PC-3 (cell line): ENCODE measurements at regions not wholly inside any gene's neighbourhood (a gene's known extent, or its start where the extent isn't known, plus 50 kb on each side); places are given as distances from the start of the nearest gene placed in this dataset.
A peak's percentile ranks its signal among the peaks of the same experiment; 100 is the strongest.

ENCODE experiments used
- ATAC-seq: fragments of 200-7000 bp; cut with Tn5 transposase; 2 replicates; pipeline ENCODE4 v1.9.1; 2020; ENCODE audit warnings: mild to moderate bottlenecking, moderate library complexity
- BruUV-seq: library from RNA; stranded (reverse); fragments of 400-500 nt; replicated peaks from 2 replicates; lab custom pipeline; 2021; lab: Mats Ljungman, UMichigan
- CTCF ChIA-PET: fragments of 300-600 bp; sonication (Branson Sonifier 250); formaldehyde crosslinking; loops from one replicate; lab custom pipeline; 2022; ENCODE audit warnings: antibody characterized with exemption; lab: Charles Lee
- POLR2A ChIA-PET: fragments of 300-600 bp; sonication (Branson Sonifier 250); formaldehyde crosslinking; loops from one replicate; lab custom pipeline; 2022; ENCODE audit warnings: antibody characterized with exemption; ENCODE audit not compliant: unreplicated experiment; lab: Charles Lee
- DNase-seq: peaks from one replicate; pipeline ENCODE4 v3.0.0-alpha.2; 2015
- H2AFZ ChIP-seq: fragments of 300-600 bp; sonication (generic); 2 replicates; pipeline ENCODE4 v1.6.0; 2016; ENCODE audit warnings: antibody characterized with exemption, low read length
- H3F3A ChIP-seq: fragments of 300-600 bp; sonication (generic); one replicate; pipeline ENCODE4 v1.6.0; 2017; ENCODE audit warnings: antibody characterized with exemption, low read length, control low read depth, mild to moderate bottlenecking; ENCODE audit not compliant: unreplicated experiment
- H3K27ac ChIP-seq: fragments of 300-600 bp; sonication (generic); 2 replicates; pipeline ENCODE4 v1.5.1; 2016; ENCODE audit warnings: mild to moderate bottlenecking, low read length
- H3K27me3 ChIP-seq: fragments of 300-600 bp; sonication (generic); 2 replicates; pipeline ENCODE4 v1.6.1; 2016; ENCODE audit warnings: low read length, mixed read lengths
- H3K36me3 ChIP-seq: fragments of 300-600 bp; sonication (generic); 2 replicates; pipeline ENCODE4 v1.6.1; 2016; ENCODE audit warnings: low read depth, mixed run types, low read length, mixed read lengths
- H3K4me1 ChIP-seq: fragments of 300-600 bp; sonication (generic); 2 replicates; pipeline ENCODE4 v1.5.1; 2016; ENCODE audit warnings: low read length; ENCODE audit not compliant: insufficient read depth
- H3K4me2 ChIP-seq: fragments of 300-600 bp; sonication (generic); 2 replicates; pipeline ENCODE4 v1.6.0; 2016; ENCODE audit warnings: low read length
- H3K4me3 ChIP-seq: fragments of 300-600 bp; sonication (generic); 2 replicates; pipeline ENCODE4 v1.5.1; 2016; ENCODE audit warnings: mild to moderate bottlenecking, low read length, mixed read lengths
- H3K79me2 ChIP-seq: fragments of 300-600 bp; sonication (generic); 2 replicates; pipeline ENCODE4 v1.6.1; 2017; ENCODE audit warnings: low read length, mixed read lengths
- H3K9ac ChIP-seq: fragments of 300-600 bp; sonication (generic); 2 replicates; pipeline ENCODE4 v1.6.0; 2016; ENCODE audit warnings: mild to moderate bottlenecking, low read length
- H3K9me2 ChIP-seq: fragments of 300-600 bp; sonication (generic); replicated peaks from 2 replicates; pipeline ENCODE4 v1.6.1; 2016; ENCODE audit warnings: mixed run types, low read length, mixed read lengths
- H3K9me3 ChIP-seq: fragments of 300-600 bp; sonication (generic); 2 replicates; pipeline ENCODE4 v1.6.1; 2016; ENCODE audit warnings: low read length, mixed read lengths
- H4K20me1 ChIP-seq: fragments of 300-600 bp; sonication (generic); 2 replicates; pipeline ENCODE4 v1.6.1; 2016; ENCODE audit warnings: low read length, mixed read lengths
- EZH2 ChIP-seq: fragments of 300-600 bp; sonication (generic); IDR thresholded peaks from one replicate; pipeline ENCODE4 v1.6.1; 2017; ENCODE audit warnings: antibody characterized with exemption, mild to moderate bottlenecking, low read length; ENCODE audit not compliant: unreplicated experiment
- EZH2phosphoT487 ChIP-seq: fragments of 300-600 bp; sonication (generic); IDR thresholded peaks from 2 replicates; pipeline ENCODE4 v1.6.1; 2018; ENCODE audit warnings: mild to moderate bottlenecking, antibody characterized with exemption, low read length, borderline replicate concordance
- intact Hi-C: fragments of 100-400 bp; cut with micrococcal nuclease; formaldehyde crosslinking; loops from 2 replicates; pipeline ENCODE4 v1.9.0; 2023
- TF ChIP-seq, protein P1 (sequence below): fragments of 300-600 bp; sonication (generic); conservative IDR thresholded peaks from 2 replicates; pipeline ENCODE4 v1.5.1; 2017; ENCODE audit warnings: antibody characterized with exemption, low read depth, mild to moderate bottlenecking, low read length

DNA sequence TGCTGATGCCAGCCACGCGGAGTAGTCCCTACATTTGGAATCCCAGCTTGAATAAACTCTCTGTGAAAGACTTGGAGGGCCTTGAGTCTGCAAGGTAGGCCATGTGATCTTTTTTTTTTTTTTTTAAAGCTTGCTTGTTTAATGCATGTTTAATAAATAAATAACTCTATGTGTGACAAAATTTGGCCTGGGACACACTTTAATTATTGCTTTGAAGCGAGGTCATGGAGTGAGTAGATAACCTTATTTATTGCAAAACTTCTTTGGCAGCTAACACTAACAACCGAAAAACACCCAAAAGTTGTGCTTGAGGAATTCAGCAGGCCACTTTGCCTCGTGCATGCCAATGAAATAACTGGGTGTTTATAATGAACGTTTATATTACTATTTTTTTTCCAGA lies 382.2 kb downstream of the FLRT2 start:
- H3K4me3 ChIP-seq: no peak overlapping the region
- no TSS peak for BruUV-seq
- no peaks in the 10 kb centered on the region for H3K36me3 ChIP-seq
- DNase-seq: no peak
- TF ChIP-seq EZH2phosphoT487 (no peak), EZH2 (no peak)
- TF ChIP-seq, protein P1, sequence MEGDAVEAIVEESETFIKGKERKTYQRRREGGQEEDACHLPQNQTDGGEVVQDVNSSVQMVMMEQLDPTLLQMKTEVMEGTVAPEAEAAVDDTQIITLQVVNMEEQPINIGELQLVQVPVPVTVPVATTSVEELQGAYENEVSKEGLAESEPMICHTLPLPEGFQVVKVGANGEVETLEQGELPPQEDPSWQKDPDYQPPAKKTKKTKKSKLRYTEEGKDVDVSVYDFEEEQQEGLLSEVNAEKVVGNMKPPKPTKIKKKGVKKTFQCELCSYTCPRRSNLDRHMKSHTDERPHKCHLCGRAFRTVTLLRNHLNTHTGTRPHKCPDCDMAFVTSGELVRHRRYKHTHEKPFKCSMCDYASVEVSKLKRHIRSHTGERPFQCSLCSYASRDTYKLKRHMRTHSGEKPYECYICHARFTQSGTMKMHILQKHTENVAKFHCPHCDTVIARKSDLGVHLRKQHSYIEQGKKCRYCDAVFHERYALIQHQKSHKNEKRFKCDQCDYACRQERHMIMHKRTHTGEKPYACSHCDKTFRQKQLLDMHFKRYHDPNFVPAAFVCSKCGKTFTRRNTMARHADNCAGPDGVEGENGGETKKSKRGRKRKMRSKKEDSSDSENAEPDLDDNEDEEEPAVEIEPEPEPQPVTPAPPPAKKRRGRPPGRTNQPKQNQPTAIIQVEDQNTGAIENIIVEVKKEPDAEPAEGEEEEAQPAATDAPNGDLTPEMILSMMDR: no peak
- no peak for ATAC-seq
- H3K27me3 ChIP-seq: no peaks in the 10 kb centered on the region
- H3K9me3 ChIP-seq: no peaks in the 10 kb centered on the region
- H3K4me2 ChIP-seq: no peak overlapping the region
- H3F3A ChIP-seq: no peaks in the 10 kb centered on the region
- no peak overlapping the region for H3K27ac ChIP-seq
- intact Hi-C loops: no loop called here
- no peaks in the 10 kb centered on the region for H3K79me2 ChIP-seq
- H3K9ac ChIP-seq: no peak overlapping the region
- no peaks in the 10 kb centered on the region for H3K9me2 ChIP-seq
- H2AFZ ChIP-seq: no peak overlapping the region
- H4K20me1 ChIP-seq: no peaks in the 10 kb centered on the region
- no peaks in the 10 kb centered on the region for H3K4me1 ChIP-seq
- ChIA-PET CTCF (no interaction called here), POLR2A (no interaction called here)

DNA sequence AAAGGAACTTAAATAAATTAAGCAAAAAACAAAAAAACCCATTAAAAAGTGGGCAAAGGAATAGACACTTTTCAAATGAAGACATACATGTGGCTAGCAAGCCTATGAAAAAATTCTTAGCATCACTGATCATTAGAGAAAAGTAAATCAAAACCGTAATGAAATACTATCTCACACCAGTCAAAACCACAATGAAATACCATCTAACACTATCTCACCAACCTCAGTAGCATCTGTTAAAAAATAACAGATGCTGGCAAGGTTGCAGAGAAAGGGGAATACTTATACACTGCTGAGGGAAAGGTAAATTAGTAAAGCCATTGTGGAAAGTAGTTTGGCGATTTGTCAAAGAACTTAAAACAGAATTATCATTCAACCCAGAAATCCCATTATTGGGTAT lies 381.1 kb downstream of the FLRT2 start:
- Histone ChIP-seq H3K27me3 (no peaks in the 10 kb centered on the region), H3K27ac (no peak overlapping the region)
- no peak for ATAC-seq

DNA sequence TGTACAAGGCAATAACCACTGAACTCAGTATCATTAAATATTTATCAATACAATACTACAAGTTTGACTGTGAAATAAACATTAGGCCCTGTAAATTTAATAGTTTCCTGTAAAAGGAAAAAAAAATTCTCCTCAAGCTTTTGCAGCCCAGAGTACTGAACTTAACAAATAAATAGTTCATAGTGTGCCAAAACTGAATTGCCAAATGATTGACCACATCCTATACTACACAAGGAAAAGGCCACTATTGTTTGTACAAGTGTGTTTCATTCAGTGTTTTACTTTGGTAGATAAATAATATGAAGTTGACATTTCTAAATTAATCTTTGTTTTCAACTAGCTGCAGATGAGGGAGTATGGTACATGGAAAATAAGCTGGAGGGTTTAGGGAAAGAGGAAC lies 379.6 kb downstream of the FLRT2 start:
- TF ChIP-seq EZH2: no peak
- TF ChIP-seq, protein P1: no peak
- no peak for TF ChIP-seq EZH2phosphoT487

More for the DNA sequence above, 381.1 kb downstream of the FLRT2 start:
- intact Hi-C loops: no loop called here
- no peaks in the 10 kb centered on the region for H3K79me2 ChIP-seq
- ChIA-PET CTCF (no interaction called here), POLR2A (no interaction called here)
- H3K36me3 ChIP-seq: no peaks in the 10 kb centered on the region
- DNase-seq: no peak
- no peaks in the 10 kb centered on the region for H4K20me1 ChIP-seq
- BruUV-seq: no TSS peak
- H3K4me1 ChIP-seq: no peaks in the 10 kb centered on the region
- H3K9ac ChIP-seq: no peak overlapping the region
- H3K4me3 ChIP-seq: no peak overlapping the region
- no peaks in the 10 kb centered on the region for H3F3A ChIP-seq
- no peak overlapping the region for H2AFZ ChIP-seq
- TF ChIP-seq, protein P1: no peak
- TF ChIP-seq EZH2phosphoT487: no peak
- no peak for TF ChIP-seq EZH2
- H3K9me3 ChIP-seq: no peaks in the 10 kb centered on the region
- H3K9me2 ChIP-seq: no peaks in the 10 kb centered on the region
- H3K4me2 ChIP-seq: no peak overlapping the region

More for the DNA sequence above, 379.6 kb downstream of the FLRT2 start:
- no peaks in the 10 kb centered on the region for H3K27me3 ChIP-seq
- H3K4me1 ChIP-seq: no peaks in the 10 kb centered on the region
- no peaks in the 10 kb centered on the region for H3K9me3 ChIP-seq
- no peak for ATAC-seq
- H3K9ac ChIP-seq: no peak overlapping the region
- H3K79me2 ChIP-seq: no peaks in the 10 kb centered on the region
- H3K4me3 ChIP-seq: no peak overlapping the region
- ChIA-PET CTCF (no interaction called here), POLR2A (no interaction called here)
- no peak overlapping the region for H3K27ac ChIP-seq
- peak; percentile 52 for DNase-seq
- intact Hi-C loops: no loop called here
- H3K4me2 ChIP-seq: no peak overlapping the region
- H4K20me1 ChIP-seq: no peaks in the 10 kb centered on the region
- no TSS peak for BruUV-seq
- no peak overlapping the region for H2AFZ ChIP-seq
- no peaks in the 10 kb centered on the region for H3K9me2 ChIP-seq
- H3K36me3 ChIP-seq: no peaks in the 10 kb centered on the region
- H3F3A ChIP-seq: no peaks in the 10 kb centered on the region
